PFSK-1 (cell line): ENCODE measurements at regions not wholly inside any gene's neighbourhood (a gene's known extent, or its start where the extent isn't known, plus 50 kb on each side); places are given as distances from the start of the nearest gene placed in this dataset.

ENCODE experiments used
- FOXP2 ChIP-seq: optimal IDR thresholded peaks from 2 replicates; pipeline ENCODE3; 2011; ENCODE audit warnings: borderline replicate concordance, control low read depth, inconsistent platforms; ENCODE audit not compliant: insufficient read depth; ENCODE audit errors: extremely low read length, extremely low read depth
- POLR2AphosphoS5 ChIP-seq: IDR thresholded peaks from 2 replicates; pipeline ENCODE4 v1.6.1; 2012; ENCODE audit warnings: low read depth, mild to moderate bottlenecking, control low read depth, low read length, moderate library complexity
- REST ChIP-seq, 2 experiments: IDR thresholded peaks; 2 replicates each; pipeline versions ENCODE4 v1.6.1 to v1.8.0; 2011 to 2012; ENCODE audit warnings: low read depth in 2 of 2, low read length in 2 of 2, control low read depth in 1 of 2, inconsistent platforms in 1 of 2, mild to moderate bottlenecking in 1 of 2, moderate library complexity in 1 of 2; ENCODE audit not compliant: insufficient read depth in 1 of 2
- SIN3A ChIP-seq: IDR thresholded peaks from 2 replicates; pipeline ENCODE4 v1.6.1; 2012; ENCODE audit warnings: mild to moderate bottlenecking, low read length, moderate library complexity, borderline replicate concordance; ENCODE audit not compliant: insufficient read depth
- TAF1 ChIP-seq: IDR thresholded peaks from 2 replicates; pipeline ENCODE4 v1.6.1; 2012; ENCODE audit warnings: low read length, control low read depth, borderline replicate concordance; ENCODE audit not compliant: insufficient read depth

GRCh38 chr12:111150360-111150759 is 218.5 kb downstream of the PHETA1 start:
- no peak for TF ChIP-seq POLR2AphosphoS5
- no peak for TF ChIP-seq REST (IDR thresholded peaks at IDR 0.05; ENCODE audit: insufficient read depth in 1 of 2, low read depth in 2 of 2, low read length in 2 of 2)
- no peak for TF ChIP-seq FOXP2
- no peak for TF ChIP-seq TAF1
- no peak for TF ChIP-seq SIN3A

DNA sequence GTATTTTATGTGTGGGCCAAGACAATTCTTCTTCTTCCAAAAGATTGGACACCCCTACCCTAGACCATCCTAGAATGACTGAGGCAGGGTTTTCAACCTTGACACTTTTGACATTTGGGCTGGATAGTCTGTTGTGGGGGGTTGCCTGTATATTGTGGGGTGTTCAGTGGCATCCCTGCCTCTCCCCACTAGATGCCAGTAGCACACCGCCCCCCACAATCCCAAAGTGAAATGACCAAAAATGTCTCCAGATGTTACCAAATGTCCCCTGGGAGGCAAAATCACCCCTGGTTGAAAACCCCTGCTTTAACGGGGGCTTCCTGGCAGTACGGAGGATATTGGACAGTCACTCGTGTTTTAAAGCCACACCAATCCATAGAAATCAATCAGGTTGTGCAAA is 219.6 kb downstream of the PHETA1 start:
- TF ChIP-seq TAF1 (no peak), REST (IDR thresholded peaks at IDR 0.05; ENCODE audit: insufficient read depth in 1 of 2, low read depth in 2 of 2, low read length in 2 of 2) (no peak), POLR2AphosphoS5 (no peak), FOXP2 (no peak), SIN3A (no peak)

DNA sequence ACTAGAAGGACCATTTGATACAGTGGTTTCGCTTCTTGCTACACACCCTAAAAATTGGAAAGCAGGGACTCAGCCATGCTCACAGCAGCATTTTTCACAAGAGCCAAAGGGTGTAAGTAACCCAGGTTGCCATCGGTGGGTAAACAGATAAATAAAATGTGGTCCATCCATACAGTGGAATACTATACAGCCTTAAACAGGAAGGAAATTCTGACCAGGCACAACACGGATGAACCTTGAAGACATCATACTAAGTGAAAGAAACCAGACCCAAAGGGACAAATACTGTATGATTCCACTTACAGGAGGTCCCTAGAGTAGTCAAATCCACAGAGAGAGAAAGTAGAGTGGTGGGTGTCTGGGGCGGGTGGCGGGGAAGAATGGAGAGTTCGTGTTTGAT is 220.9 kb downstream of the PHETA1 start:
- TF ChIP-seq FOXP2 (no peak), POLR2AphosphoS5 (no peak), SIN3A (no peak), REST (IDR thresholded peaks at IDR 0.05; ENCODE audit: insufficient read depth in 1 of 2, low read depth in 2 of 2, low read length in 2 of 2) (no peak), TAF1 (no peak)

GRCh38 chr12:111143271-111143670 is 222.9 kb upstream of the MYL2 start:
- TF ChIP-seq REST (IDR thresholded peaks at IDR 0.05; ENCODE audit: insufficient read depth in 1 of 2, low read depth in 2 of 2, low read length in 2 of 2) (no peak), SIN3A (no peak), FOXP2 (no peak), POLR2AphosphoS5 (no peak), TAF1 (no peak)

- TF ChIP-seq REST (IDR thresholded peaks at IDR 0.05; ENCODE audit: insufficient read depth in 1 of 2, low read depth in 2 of 2, low read length in 2 of 2) (no peak), FOXP2 (no peak), TAF1 (no peak), POLR2AphosphoS5 (no peak), SIN3A (no peak)
Measured at GRCh38 chr12:111141205-111141604, 220.8 kb upstream of the MYL2 start.
